Astrocyte of the cerebellum (primary cell): ENCODE measurements at regions not wholly inside any gene's neighbourhood (a gene's known extent, or its start where the extent isn't known, plus 50 kb on each side); places are given as distances from the start of the nearest gene placed in this dataset.

Source experiments
- DNase-seq: peaks from one replicate; pipeline ENCODE4 v3.0.0-alpha.2; 2011; ENCODE audit warnings: low read depth
- H3K4me3 ChIP-seq: 2 replicates; pipeline ENCODE4 v1.5.1; 2011; ENCODE audit warnings: mild to moderate bottlenecking, low read depth, low read length, moderate library complexity
- in situ Hi-C: cut with HindIII; loops from 2 replicates; pipeline ENCODE4 v1.10.0; 2017; ENCODE audit warnings: low sequenced_read_pairs
- TF ChIP-seq, protein P1 (sequence below): IDR thresholded peaks from 2 replicates; pipeline ENCODE4 v1.5.1; 2012; ENCODE audit warnings: low read length, low read depth, moderate library complexity, mild to moderate bottlenecking; ENCODE audit errors: missing control alignments

DNA sequence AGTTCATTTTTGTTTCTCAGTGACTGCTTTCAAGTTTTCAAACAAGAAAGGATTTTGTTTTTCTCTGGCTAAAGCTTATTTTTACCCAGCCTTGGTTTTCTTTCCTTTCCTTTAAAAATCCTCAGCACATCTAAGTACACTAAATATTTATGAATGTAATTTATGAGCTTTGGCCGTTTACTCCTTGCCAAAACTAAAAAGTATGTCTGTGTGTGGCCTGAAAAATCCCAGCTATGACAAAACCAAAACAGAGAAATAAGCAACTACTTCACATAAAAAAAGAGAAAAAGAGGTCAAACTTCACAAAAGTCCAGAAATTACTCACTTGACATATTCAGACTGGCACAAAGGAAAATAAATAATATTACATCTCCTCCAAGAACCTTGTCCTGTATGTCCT lies 365.1 kb upstream of the NFE2L3 start:
- no peak overlapping the region for H3K4me3 ChIP-seq
- DNase-seq = no peak
- in situ Hi-C loops = no loop called here
- TF ChIP-seq, protein P1, sequence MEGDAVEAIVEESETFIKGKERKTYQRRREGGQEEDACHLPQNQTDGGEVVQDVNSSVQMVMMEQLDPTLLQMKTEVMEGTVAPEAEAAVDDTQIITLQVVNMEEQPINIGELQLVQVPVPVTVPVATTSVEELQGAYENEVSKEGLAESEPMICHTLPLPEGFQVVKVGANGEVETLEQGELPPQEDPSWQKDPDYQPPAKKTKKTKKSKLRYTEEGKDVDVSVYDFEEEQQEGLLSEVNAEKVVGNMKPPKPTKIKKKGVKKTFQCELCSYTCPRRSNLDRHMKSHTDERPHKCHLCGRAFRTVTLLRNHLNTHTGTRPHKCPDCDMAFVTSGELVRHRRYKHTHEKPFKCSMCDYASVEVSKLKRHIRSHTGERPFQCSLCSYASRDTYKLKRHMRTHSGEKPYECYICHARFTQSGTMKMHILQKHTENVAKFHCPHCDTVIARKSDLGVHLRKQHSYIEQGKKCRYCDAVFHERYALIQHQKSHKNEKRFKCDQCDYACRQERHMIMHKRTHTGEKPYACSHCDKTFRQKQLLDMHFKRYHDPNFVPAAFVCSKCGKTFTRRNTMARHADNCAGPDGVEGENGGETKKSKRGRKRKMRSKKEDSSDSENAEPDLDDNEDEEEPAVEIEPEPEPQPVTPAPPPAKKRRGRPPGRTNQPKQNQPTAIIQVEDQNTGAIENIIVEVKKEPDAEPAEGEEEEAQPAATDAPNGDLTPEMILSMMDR = no peak

DNA sequence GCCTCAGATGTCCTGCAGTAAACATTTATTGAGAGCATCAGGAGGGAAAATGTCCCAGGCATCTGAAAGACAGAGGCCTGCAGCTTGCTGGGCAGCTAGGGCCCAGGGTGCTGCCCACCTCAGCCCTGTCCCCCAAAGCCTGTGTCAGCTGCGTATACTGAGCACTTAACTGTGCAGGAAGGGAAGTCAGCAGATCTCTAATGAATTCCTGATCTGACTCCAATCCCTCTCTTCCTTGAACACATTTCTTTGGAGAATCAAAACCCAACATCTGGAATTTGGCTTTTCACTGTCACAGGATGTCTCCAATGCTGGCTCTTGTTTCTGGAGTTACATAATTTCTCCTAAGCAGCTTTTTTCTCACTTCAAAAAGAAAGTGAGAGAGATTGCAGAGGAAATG lies 364.7 kb upstream of the NFE2L3 start:
- in situ Hi-C loops = no loop called here
- H3K4me3 ChIP-seq = no peak overlapping the region
- DNase-seq = no peak
- TF ChIP-seq, protein P1 = no peak

DNA sequence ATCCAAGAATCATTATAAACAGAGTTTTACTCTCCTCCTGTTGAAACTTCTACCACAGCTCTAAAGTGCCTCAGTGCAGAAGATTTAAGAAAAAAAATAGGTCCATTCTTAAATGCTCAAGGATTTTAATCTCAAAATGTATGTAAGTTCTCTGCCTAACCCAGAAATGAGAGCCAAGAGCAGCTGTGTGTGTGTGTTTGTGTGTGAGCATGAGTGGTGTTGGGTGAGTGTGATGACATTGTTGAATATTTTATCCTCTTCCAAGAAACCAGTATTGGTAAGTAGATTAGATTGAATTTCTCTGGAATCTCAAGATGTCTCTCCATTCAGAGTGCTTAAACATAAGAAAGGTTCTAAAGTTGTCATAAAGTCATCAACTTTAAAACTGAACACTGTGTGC lies 363.6 kb upstream of the NFE2L3 start:
- no peak overlapping the region for H3K4me3 ChIP-seq
- in situ Hi-C loops = no loop called here
- DNase-seq = no peak
- TF ChIP-seq, protein P1 = no peak

DNA sequence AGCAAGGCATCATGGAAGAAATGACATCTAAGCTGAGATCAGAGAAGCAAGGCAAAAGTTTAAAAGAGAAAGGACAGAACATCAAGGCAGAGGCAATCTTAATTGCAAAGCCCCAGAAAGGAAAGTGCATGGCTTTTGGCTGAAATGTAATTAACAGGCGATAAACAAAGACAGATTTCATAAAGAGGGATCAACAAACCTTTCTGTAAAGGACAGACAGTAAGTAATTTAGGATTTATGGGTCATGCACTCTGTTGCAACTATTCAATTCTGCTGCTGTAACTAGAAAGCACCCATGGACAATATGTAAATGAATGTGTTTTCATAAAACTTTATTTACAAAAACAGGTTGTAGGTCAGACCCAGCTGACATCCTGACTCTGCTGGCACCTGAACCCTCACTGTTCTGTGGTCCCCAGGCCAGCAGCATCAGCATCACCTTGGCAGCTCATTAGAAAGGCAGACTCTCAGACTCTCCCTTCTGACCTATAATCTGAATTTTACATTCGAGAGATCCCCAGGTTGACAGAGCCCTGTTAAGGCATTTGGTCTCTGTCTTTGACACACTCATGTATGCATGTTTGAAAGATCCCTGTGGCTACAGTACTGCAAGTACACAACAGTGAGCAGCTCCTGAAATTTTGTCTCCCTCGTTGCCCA lies 362.9 kb upstream of the NFE2L3 start:
- DNase-seq = no peak
- in situ Hi-C loops = no loop called here
- TF ChIP-seq, protein P1 = no peak
- no peak overlapping the region for H3K4me3 ChIP-seq

DNA sequence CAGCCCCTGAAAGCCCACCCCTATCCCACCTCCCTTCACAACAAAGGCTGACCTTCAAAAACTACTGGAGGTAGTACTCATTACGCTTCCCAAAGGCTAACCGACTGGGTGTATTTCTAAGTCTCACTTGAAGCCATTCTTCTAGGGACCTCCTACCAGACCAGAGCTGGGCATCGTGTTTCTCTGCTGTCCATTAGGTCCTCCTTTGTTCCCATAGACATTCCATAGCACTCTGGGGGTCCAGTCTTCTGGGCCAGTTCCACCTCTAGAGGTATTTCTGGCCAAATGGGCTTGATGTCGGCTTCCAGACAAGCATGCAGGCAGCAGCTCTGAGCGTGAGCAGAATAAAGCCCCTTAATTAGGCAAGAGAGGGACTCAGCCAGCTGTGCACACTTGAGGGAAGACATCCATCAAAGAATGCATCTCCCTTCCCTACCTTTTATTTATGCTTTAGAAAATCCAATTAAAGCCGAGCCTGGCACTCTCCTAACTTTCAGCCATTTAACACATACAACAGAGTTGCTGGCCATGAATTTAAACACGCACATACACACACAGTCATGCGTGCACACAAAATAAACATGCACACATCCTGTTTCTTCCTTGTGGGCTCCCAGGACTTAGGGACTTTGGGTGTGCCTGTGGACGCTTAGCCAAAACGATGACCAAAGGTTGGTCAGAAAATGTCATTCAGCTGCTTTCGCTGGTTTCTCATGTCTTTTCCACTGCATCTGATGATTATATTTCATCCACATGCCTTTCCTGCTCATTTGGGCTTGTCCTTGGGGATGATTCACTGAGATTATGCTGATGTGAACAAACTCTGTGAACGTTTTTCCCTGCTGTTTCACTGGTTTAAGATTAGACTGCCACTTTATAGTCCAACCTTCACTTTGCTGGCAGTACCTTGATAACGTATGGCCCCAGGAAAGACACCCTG lies 362.0 kb upstream of the NFE2L3 start:
- no peak for DNase-seq
- in situ Hi-C loops = no loop called here
- TF ChIP-seq, protein P1 = no peak
- H3K4me3 ChIP-seq = no peak overlapping the region

DNA sequence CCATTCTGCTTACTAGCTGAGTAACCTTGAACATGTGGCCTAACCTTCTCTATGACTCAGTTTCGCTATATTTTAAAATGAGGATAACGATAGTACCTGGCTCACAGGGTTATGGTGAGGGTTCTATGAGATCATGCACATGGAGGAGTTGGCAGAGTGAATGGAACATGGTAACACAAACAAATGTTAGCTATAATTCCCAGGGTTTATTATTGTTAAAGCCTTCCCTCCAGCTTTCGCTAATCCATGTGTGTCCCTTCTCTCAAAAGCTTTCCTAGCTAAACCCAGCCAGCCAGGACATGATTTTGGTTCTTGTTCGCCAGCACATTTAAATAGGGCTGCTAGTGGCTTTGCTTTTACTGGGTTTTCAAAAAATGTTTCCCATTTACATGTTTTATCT lies 361.0 kb upstream of the NFE2L3 start:
- DNase-seq = no peak
- in situ Hi-C loops = no loop called here

More for the DNA sequence above, 361.0 kb upstream of the NFE2L3 start:
- TF ChIP-seq, protein P1 = no peak
- H3K4me3 ChIP-seq = no peak overlapping the region
